GM12878 (cell line): ENCODE measurements at regions not wholly inside any gene's neighbourhood (a gene's known extent, or its start where the extent isn't known, plus 50 kb on each side); places are given as distances from the start of the nearest gene placed in this dataset.

Source experiments
- ATAC-seq: fragments of 200-7000 bp; cut with Tn5 transposase; 3 replicates; pipeline ENCODE4 v1.9.1; 2020; ENCODE audit warnings: mild to moderate bottlenecking, moderate library complexity
- BruUV-seq: library from RNA; stranded (reverse); fragments of 400-500 nt; replicated peaks from 2 replicates; lab custom pipeline; 2021; lab: Mats Ljungman, UMichigan
- CTCF ChIA-PET: fragments of 300-600 bp; sonication (Branson Sonifier 250); formaldehyde crosslinking; extraction: SDS; loops from one replicate; lab custom pipeline; 2021; ENCODE audit warnings: inconsistent platforms; lab: Yijun Ruan, JAX
- POLR2A ChIA-PET: fragments of 350-600 bp; formaldehyde crosslinking; extraction: SDS; loops from one replicate; lab custom pipeline; 2021; ENCODE audit warnings: inconsistent platforms; lab: Charles Lee
- RAD21 ChIA-PET: fragments of 300-600 bp; sonication (Branson Sonifier 250); formaldehyde crosslinking; loops from one replicate; lab custom pipeline; 2023; ENCODE audit warnings: antibody characterized with exemption; ENCODE audit not compliant: unreplicated experiment; lab: Charles Lee
- SMC1A ChIA-PET: fragments of 300-600 bp; sonication (Branson Sonifier 250); formaldehyde crosslinking; loops from one replicate; lab custom pipeline; 2023; ENCODE audit not compliant: unreplicated experiment, uncharacterized antibody; lab: Charles Lee
- DNase-seq: peaks from one replicate; pipeline ENCODE4 v3.0.0-alpha.2; 2011; ENCODE audit warnings: low read depth, low spot score
- FAIRE-seq: peaks from 3 replicates; lab custom pipeline; 2011; peaks lifted over from hg19 to GRCh38; lab: Jason Lieb, UNC
- H2AFZ ChIP-seq: 2 replicates; pipeline ENCODE4 v1.6.0; 2011; ENCODE audit warnings: low read depth, low read length, control low read depth; ENCODE audit not compliant: control insufficient read depth
- H3K27ac ChIP-seq: 2 replicates; pipeline ENCODE4 v1.5.1; 2011; ENCODE audit warnings: control low read depth; ENCODE audit not compliant: control insufficient read depth, insufficient read depth
- H3K27me3 ChIP-seq, 2 experiments: replicated peaks in 1 of 2; 2 replicates each; pipeline versions ENCODE4 v1.6.0 to v1.6.1; 2011; ENCODE audit warnings: low read length in 1 of 2; ENCODE audit not compliant: control insufficient read depth in 2 of 2, insufficient read depth in 2 of 2
- H3K36me3 ChIP-seq, 2 experiments: 2 replicates each; pipeline ENCODE4 v1.5.1; 2011; ENCODE audit warnings: low read length in 1 of 2; ENCODE audit not compliant: control insufficient read depth in 2 of 2, insufficient read depth in 2 of 2
- H3K4me1 ChIP-seq: 2 replicates; pipeline ENCODE4 v1.6.1; 2011; ENCODE audit warnings: mild to moderate bottlenecking, low read length, moderate library complexity, mixed read lengths; ENCODE audit not compliant: control insufficient read depth, insufficient read depth
- H3K4me2 ChIP-seq: 2 replicates; pipeline ENCODE4 v1.6.0; 2011; ENCODE audit warnings: control low read depth; ENCODE audit not compliant: control insufficient read depth, insufficient read depth
- H3K4me3 ChIP-seq: fragments of 200-600 bp; sonication (generic); 2 replicates; pipeline ENCODE4 v1.5.1; 2016
- H3K79me2 ChIP-seq: 2 replicates; pipeline ENCODE4 v1.6.0; 2011; ENCODE audit warnings: low read length; ENCODE audit not compliant: control insufficient read depth, insufficient read depth
- H3K9ac ChIP-seq: 2 replicates; pipeline ENCODE4 v1.8.0; 2011; ENCODE audit warnings: low read length, control low read depth, mixed read lengths; ENCODE audit not compliant: control insufficient read depth, insufficient read depth
- H3K9me3 ChIP-seq: replicated peaks from 3 replicates; pipeline ENCODE4 v1.5.1; 2011; ENCODE audit warnings: mild to moderate bottlenecking, low read length; ENCODE audit not compliant: control insufficient read depth, insufficient read depth
- H4K20me1 ChIP-seq: 2 replicates; pipeline ENCODE4 v1.6.0; 2011; ENCODE audit not compliant: control insufficient read depth, insufficient read depth
- ASH2L ChIP-seq: fragments of 300-600, 200-600 bp; sonication (generic); IDR thresholded peaks from 2 replicates; pipeline ENCODE4 v1.6.1; 2017; ENCODE audit warnings: low read depth, mild to moderate bottlenecking, borderline replicate concordance
- BCL3 ChIP-seq: IDR thresholded peaks from 2 replicates; pipeline ENCODE4 v1.6.1; 2011; ENCODE audit warnings: borderline replicate concordance, low read depth, mild to moderate bottlenecking, moderate library complexity, low read length; ENCODE audit not compliant: insufficient read depth, poor library complexity, severe bottlenecking
- BHLHE40 ChIP-seq, 2 experiments: fragments of 450-650 bp in 1 of 2; IDR thresholded peaks; 2 replicates each; pipeline ENCODE4 v1.6.1; 2011 to 2017; ENCODE audit warnings: low read depth in 2 of 2, borderline replicate concordance in 1 of 2, improper control_type of control experiment in 1 of 2, low read length in 1 of 2, mild to moderate bottlenecking in 1 of 2
- CHD1 ChIP-seq: IDR thresholded peaks from 2 replicates; pipeline ENCODE4 v1.6.1; 2012; ENCODE audit warnings: low read depth, low read length, improper control_type of control experiment
- CHD2 ChIP-seq: IDR thresholded peaks from 2 replicates; pipeline ENCODE4 v1.6.1; 2011; ENCODE audit warnings: low read depth, low read length, improper control_type of control experiment, borderline replicate concordance
- E2F8 ChIP-seq: fragments of 450-650 bp; IDR thresholded peaks from 2 replicates; pipeline ENCODE4 v1.6.1; 2018; ENCODE audit warnings: mild to moderate bottlenecking, low read depth, moderate library complexity; ENCODE audit not compliant: partially characterized antibody
- E4F1 ChIP-seq: fragments of 450-650 bp; IDR thresholded peaks from 2 replicates; pipeline ENCODE4 v1.6.1; 2018; ENCODE audit warnings: borderline replicate concordance, mild to moderate bottlenecking; ENCODE audit not compliant: partially characterized antibody
- EP300 ChIP-seq, 2 experiments: fragments of 150-350 bp in 1 of 2; IDR thresholded peaks; 2 replicates each; pipeline ENCODE4 v1.6.1; 2011 to 2012; ENCODE audit warnings: low read depth in 2 of 2, low read length in 2 of 2, borderline replicate concordance in 1 of 2, improper control_type of control experiment in 1 of 2, inconsistent platforms in 1 of 2; ENCODE audit not compliant: control insufficient read depth in 1 of 2
- MYC ChIP-seq: IDR thresholded peaks from 2 replicates; pipeline ENCODE4 v1.6.1; 2011; ENCODE audit warnings: mild to moderate bottlenecking, low read length, moderate library complexity, inconsistent platforms; ENCODE audit not compliant: insufficient read depth, insufficient replicate concordance, insufficient read length, severe bottlenecking
- POU2F2 ChIP-seq: IDR thresholded peaks from 3 replicates; pipeline ENCODE4 v1.6.1; 2011; ENCODE audit warnings: low read depth, mild to moderate bottlenecking, low read length, borderline replicate concordance
- RB1 ChIP-seq: fragments of 450-650 bp; formaldehyde crosslinking; IDR thresholded peaks from 2 replicates; pipeline ENCODE4 v1.6.1; 2017; ENCODE audit warnings: mild to moderate bottlenecking, borderline replicate concordance
- RFX5 ChIP-seq: IDR thresholded peaks from 2 replicates; pipeline ENCODE4 v1.6.1; 2011; ENCODE audit warnings: low read depth, low read length, improper control_type of control experiment
- SREBF1 ChIP-seq: IDR thresholded peaks from 2 replicates; pipeline ENCODE4 v1.6.1; 2012; ENCODE audit warnings: mild to moderate bottlenecking, low read length
- SREBF2 ChIP-seq: IDR thresholded peaks from 2 replicates; pipeline ENCODE4 v1.6.1; 2012; ENCODE audit warnings: mild to moderate bottlenecking, low read length
- ZNF274 ChIP-seq: IDR thresholded peaks from one replicate; pipeline ENCODE4 v1.8.0; 2011; ENCODE audit not compliant: insufficient read length, insufficient read depth
- ZNF384 ChIP-seq: IDR thresholded peaks from 2 replicates; pipeline ENCODE4 v1.6.1; 2012; ENCODE audit warnings: low read depth, mild to moderate bottlenecking, low read length, improper control_type of control experiment, borderline replicate concordance
- ZNF622 ChIP-seq: fragments of 450-650 bp; IDR thresholded peaks from 2 replicates; pipeline ENCODE4 v1.6.1; 2017; ENCODE audit warnings: mild to moderate bottlenecking, inconsistent platforms
- WGBS: methylation state at CpG from one replicate; pipeline ENCODE4 v1.1.6; 2016; ENCODE audit warnings: low lambda C conversion rate; ENCODE audit not compliant: insufficient replicate concordance, insufficient coverage; ENCODE audit errors: missing lambda C conversion rate; 5-methylcytosine and 5-hydroxymethylcytosine counted together
- in situ Hi-C: fragments of 300-500 bp; cut with MboI; formaldehyde crosslinking; loops from 9 replicates; pipeline ENCODE4 v1.14.3; 2018; ENCODE audit warnings: mixed read lengths
- intact Hi-C: fragments of 100-400 bp; cut with micrococcal nuclease; formaldehyde crosslinking; loops from one replicate; pipeline ENCODE4 v1.14.2; 2022; ENCODE audit not compliant: unreplicated experiment

GRCh38 chr11:112861356-112861755 is 99.9 kb upstream of the NCAM1 start (continued):
- TF ChIP-seq ASH2L (no peak), E4F1 (no peak), ZNF274 (no peak), ZNF384 (no peak)

GRCh38 chr11:112863305-112863704 is 97.9 kb upstream of the NCAM1 start:
- Histone ChIP-seq H3K4me1 (no peaks in the 10 kb centered on the region), H3K36me3 (no peaks in the 10 kb centered on the region), H3K9me3 (peaks cover 2% of the 10 kb centered on the region; the same call in 1 of the 3 replicates), H3K79me2 (no peaks in the 10 kb centered on the region), H3K9ac (no peak overlapping the region), H3K27ac (no peak overlapping the region), H3K4me2 (no peak overlapping the region), H3K27me3 (no peaks in the 10 kb centered on the region; a peak in 1 of 4 replicates), H3K4me3 (no peak overlapping the region), H2AFZ (no peak overlapping the region), H4K20me1 (no peaks in the 10 kb centered on the region)
- POLR2A ChIA-PET, result interaction anchor here (0.5 kb wide), 2 partner anchors 7 to 89 kb away, joined by 4 read pairs; no protein-coding TSS in a partner anchor
- BruUV-seq, result no TSS peak
- in situ Hi-C loops, result no loop called here
- intact Hi-C loops, result no loop called here
- ATAC-seq, result no peak
- RAD21 ChIA-PET, result no interaction called here
- no peak for DNase-seq
- CTCF ChIA-PET, result no interaction called here
- 3% methylated on average over 1 of the region's 1 CpG for WGBS
- no peak for FAIRE-seq
- SMC1A ChIA-PET, result interaction anchor here (1.0 kb wide), 1 partner anchor 9 kb away, joined by 3 read pairs; no protein-coding TSS in a partner anchor
- TF ChIP-seq BCL3 (no peak), E2F8 (no peak), MYC (no peak), RFX5 (no peak), EP300 (IDR thresholded peaks at IDR 0.05; ENCODE audit: borderline replicate concordance in 1 of 2, control insufficient read depth in 1 of 2, low read depth in 2 of 2, low read length in 2 of 2) (no peak), BHLHE40 (IDR thresholded peaks at IDR 0.05; ENCODE audit: borderline replicate concordance in 1 of 2, low read depth in 2 of 2, low read length in 1 of 2) (no peak), CHD1 (no peak), POU2F2 (no peak), RB1 (no peak), SREBF2 (no peak), ZNF622 (no peak), SREBF1 (no peak), CHD2 (no peak)
